Keratinocyte (primary cell): ENCODE measurements at regions not wholly inside any gene's neighbourhood (a gene's known extent, or its start where the extent isn't known, plus 50 kb on each side); places are given as distances from the start of the nearest gene placed in this dataset.

Source experiments
- DNase-seq: peaks from one replicate; pipeline ENCODE4 v3.0.0-alpha.2; 2011; ENCODE audit warnings: low read depth, missing footprints, low spot score
- FAIRE-seq: peaks from 2 replicates; lab custom pipeline; 2011; peaks lifted over from hg19 to GRCh38; lab: Jason Lieb, UNC
- H2AFZ ChIP-seq: 2 replicates; pipeline ENCODE4 v1.6.0; 2012; ENCODE audit warnings: low read length, control low read depth, inconsistent platforms; ENCODE audit not compliant: control insufficient read depth
- H3K27ac ChIP-seq: 2 replicates; pipeline ENCODE4 v1.5.1; 2011; ENCODE audit warnings: low read length; ENCODE audit not compliant: control insufficient read depth, insufficient read depth
- H3K27me3 ChIP-seq: 3 replicates; pipeline ENCODE4 v1.6.0; 2011; ENCODE audit warnings: low read length; ENCODE audit not compliant: control insufficient read depth, insufficient read depth; ENCODE audit errors: extremely low read depth
- H3K36me3 ChIP-seq, 2 experiments: 2 replicates in 1 of 2; 3 replicates in 1 of 2; pipeline ENCODE4 v1.5.1; 2011; ENCODE audit warnings: low read length in 2 of 2, mild to moderate bottlenecking in 1 of 2; ENCODE audit not compliant: control insufficient read depth in 2 of 2, insufficient read depth in 2 of 2; ENCODE audit errors: extremely low read depth in 1 of 2
- H3K4me1 ChIP-seq: 3 replicates; pipeline ENCODE4 v1.5.1; 2011; ENCODE audit warnings: low read length; ENCODE audit not compliant: control insufficient read depth, insufficient read depth; ENCODE audit errors: extremely low read depth
- H3K4me2 ChIP-seq: 3 replicates; pipeline ENCODE4 v1.6.0; 2011; ENCODE audit warnings: low read depth, low read length; ENCODE audit not compliant: control insufficient read depth, insufficient read depth; ENCODE audit errors: extremely low read depth
- H3K4me3 ChIP-seq, 3 experiments: fragments of 200-600 bp in 1 of 3; sonication (generic) in 1 of 3; 2 replicates in 2 of 3; 3 replicates in 1 of 3; pipeline ENCODE4 v1.5.1; 2011 to 2016; ENCODE audit warnings: low read length in 3 of 3, mild to moderate bottlenecking in 3 of 3, control low read depth in 2 of 3, inconsistent platforms in 1 of 3, low read depth in 1 of 3, mixed read lengths in 1 of 3, mixed run types in 1 of 3, moderate library complexity in 1 of 3; ENCODE audit not compliant: control insufficient read depth in 2 of 3, insufficient read depth in 2 of 3; ENCODE audit errors: extremely low read depth in 1 of 3
- H3K79me2 ChIP-seq: 2 replicates; pipeline ENCODE4 v1.6.0; 2012; ENCODE audit warnings: low read length; ENCODE audit not compliant: control insufficient read depth, insufficient read depth
- H3K9ac ChIP-seq: 3 replicates; pipeline ENCODE4 v1.6.0; 2011; ENCODE audit warnings: low read length; ENCODE audit not compliant: control insufficient read depth, insufficient read depth; ENCODE audit errors: extremely low read depth
- H3K9me1 ChIP-seq: 3 replicates; pipeline ENCODE4 v1.6.0; 2011; ENCODE audit warnings: low read length; ENCODE audit not compliant: control insufficient read depth, insufficient read depth; ENCODE audit errors: extremely low read depth
- H3K9me3 ChIP-seq: 2 replicates; pipeline ENCODE4 v1.5.1; 2012; ENCODE audit warnings: low read depth, low read length; ENCODE audit not compliant: control insufficient read depth
- H4K20me1 ChIP-seq: 3 replicates; pipeline ENCODE4 v1.6.0; 2011; ENCODE audit warnings: low read length; ENCODE audit not compliant: control insufficient read depth, insufficient read depth; ENCODE audit errors: extremely low read depth
- CTCF ChIP-seq, 3 experiments: IDR thresholded peaks in 1 of 3; conservative IDR thresholded peaks in 1 of 3; optimal IDR thresholded peaks in 1 of 3; 2 replicates in 2 of 3; 3 replicates in 1 of 3; pipeline versions ENCODE3 to v1.5.1; 2011; ENCODE audit warnings: low read length in 3 of 3, mild to moderate bottlenecking in 3 of 3, moderate library complexity in 2 of 3, control low read depth in 1 of 3, inconsistent platforms in 1 of 3; ENCODE audit not compliant: insufficient read depth in 2 of 3; ENCODE audit errors: extremely low read depth in 1 of 3
- EZH2 ChIP-seq: IDR thresholded peaks from one replicate; pipeline ENCODE4 v1.6.1; 2012; ENCODE audit warnings: inconsistent platforms, mild to moderate bottlenecking, low read length, moderate library complexity
- dilution Hi-C: fragments of 300-500 bp; cut with MboI; formaldehyde crosslinking; loops from one replicate; pipeline ENCODE4 v1.7.0; 2020; ENCODE audit warnings: low sequenced_read_pairs; ENCODE audit not compliant: extremely low pct_ligation_motif_present

GRCh38 chr14:76589246-76589645 is 172.0 kb upstream of the VASH1 start:
- dilution Hi-C loops, result no loop called here
- H3K79me2 ChIP-seq, result no peaks in the 10 kb centered on the region
- no peak overlapping the region for H3K27ac ChIP-seq
- H2AFZ ChIP-seq, result no peak overlapping the region
- no peaks in the 10 kb centered on the region for H4K20me1 ChIP-seq
- no peak for TF ChIP-seq CTCF (optimal IDR thresholded peaks at IDR 0.05 in 1 of 3, IDR thresholded peaks at IDR 0.05 in 1 of 3, conservative IDR thresholded peaks at IDR 0.05 in 1 of 3; ENCODE audit: extremely low read depth in 1 of 3, insufficient read depth in 2 of 3, low read length in 3 of 3)
- H3K4me2 ChIP-seq, result no peak overlapping the region
- peak; percentile 9 for FAIRE-seq
- DNase-seq, result peak; percentile 56
- H3K9ac ChIP-seq, result no peak overlapping the region
- H3K9me1 ChIP-seq, result no peaks in the 10 kb centered on the region
- H3K4me3 ChIP-seq, result no peak overlapping the region
- H3K27me3 ChIP-seq, result no peaks in the 10 kb centered on the region
- no peaks in the 10 kb centered on the region for H3K9me3 ChIP-seq
- no peaks in the 10 kb centered on the region for H3K36me3 ChIP-seq
- H3K4me1 ChIP-seq, result no peaks in the 10 kb centered on the region

DNA sequence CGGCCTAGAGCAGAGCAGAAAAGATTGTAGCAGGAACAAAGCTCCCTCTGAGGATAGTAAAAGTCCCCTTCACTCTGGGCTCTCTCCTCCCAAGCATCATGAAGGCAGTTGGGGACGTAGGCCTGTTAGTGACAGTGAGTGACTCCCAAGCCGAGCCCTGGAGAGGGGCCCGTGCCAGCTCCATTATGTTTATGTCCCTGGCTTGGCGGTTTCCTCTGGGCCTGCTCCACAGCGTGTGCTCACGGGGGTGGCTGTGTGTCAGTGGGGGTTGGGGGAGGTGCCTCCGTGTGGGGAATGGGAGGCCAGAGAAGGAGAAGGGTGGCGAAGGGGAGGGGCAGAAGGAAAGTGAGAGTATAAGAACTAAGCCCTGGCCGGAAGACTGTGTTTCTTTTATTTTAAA is 170.0 kb upstream of the VASH1 start:
- Histone ChIP-seq H3K9ac (no peak overlapping the region), H3K4me3 (no peak overlapping the region), H2AFZ (no peak overlapping the region), H3K27me3 (no peaks in the 10 kb centered on the region), H3K36me3 (no peaks in the 10 kb centered on the region), H3K4me2 (no peak overlapping the region), H3K9me3 (no peaks in the 10 kb centered on the region), H3K79me2 (no peaks in the 10 kb centered on the region), H3K4me1 (no peaks in the 10 kb centered on the region), H3K27ac (no peak overlapping the region), H4K20me1 (no peaks in the 10 kb centered on the region), H3K9me1 (no peaks in the 10 kb centered on the region)
- dilution Hi-C loops, result no loop called here
- DNase-seq, result no peak
- no peak for TF ChIP-seq EZH2
- TF ChIP-seq CTCF (optimal IDR thresholded peaks at IDR 0.05 in 1 of 3, IDR thresholded peaks at IDR 0.05 in 1 of 3, conservative IDR thresholded peaks at IDR 0.05 in 1 of 3; ENCODE audit: extremely low read depth in 1 of 3, insufficient read depth in 2 of 3, low read length in 3 of 3), result no peak
- no peak for FAIRE-seq
